ENCODE measurements at regions not wholly inside any gene's neighbourhood (a gene's known extent, or its start where the extent isn't known, plus 50 kb on each side); places are given as distances from the start of the nearest gene placed in this dataset.

DNA sequence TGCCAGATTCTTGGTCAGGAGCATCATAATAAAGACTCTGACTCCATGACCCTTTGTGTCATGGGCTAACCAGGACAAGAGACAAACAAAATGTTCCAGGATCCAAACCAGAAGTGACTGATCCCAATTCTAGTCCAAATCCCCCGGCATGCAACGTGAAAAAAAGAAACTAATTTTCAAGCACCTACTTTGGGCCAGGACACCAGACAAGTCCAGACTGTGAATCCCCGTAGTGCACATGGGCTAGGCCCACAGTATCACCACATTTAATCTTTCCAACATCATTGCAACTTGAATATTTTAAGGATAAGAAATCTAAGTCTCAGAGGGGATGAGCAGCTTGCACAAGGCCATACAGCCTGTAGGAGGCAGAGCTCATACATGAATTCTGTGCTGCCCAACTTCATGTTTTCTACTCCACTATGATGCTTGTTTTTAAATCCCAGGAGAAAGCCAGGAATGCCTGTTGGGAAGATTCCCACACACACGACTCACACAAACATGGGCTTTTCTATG, 365.7 kb downstream of the NPIPA8 start:
- Mint-ChIP-seq H3K27ac (ENCODE audit: low read depth, unreplicated experiment) (no peak overlapping the region), H3K4me3 (ENCODE audit: unreplicated experiment) (no peak overlapping the region), H3K4me1 (ENCODE audit: insufficient read depth, unreplicated experiment) (no peaks in the 10 kb centered on the region), H3K36me3 (ENCODE audit: insufficient read depth, unreplicated experiment) (no peaks in the 10 kb centered on the region), H3K9me3 (ENCODE audit: unreplicated experiment) (peaks cover 21% of the 10 kb centered on the region), H3K27me3 (ENCODE audit: insufficient read depth, unreplicated experiment) (no peaks in the 10 kb centered on the region)
- intact Hi-C loops (cut with micrococcal nuclease) = no loop called here
- TF ChIP-seq, protein P1, sequence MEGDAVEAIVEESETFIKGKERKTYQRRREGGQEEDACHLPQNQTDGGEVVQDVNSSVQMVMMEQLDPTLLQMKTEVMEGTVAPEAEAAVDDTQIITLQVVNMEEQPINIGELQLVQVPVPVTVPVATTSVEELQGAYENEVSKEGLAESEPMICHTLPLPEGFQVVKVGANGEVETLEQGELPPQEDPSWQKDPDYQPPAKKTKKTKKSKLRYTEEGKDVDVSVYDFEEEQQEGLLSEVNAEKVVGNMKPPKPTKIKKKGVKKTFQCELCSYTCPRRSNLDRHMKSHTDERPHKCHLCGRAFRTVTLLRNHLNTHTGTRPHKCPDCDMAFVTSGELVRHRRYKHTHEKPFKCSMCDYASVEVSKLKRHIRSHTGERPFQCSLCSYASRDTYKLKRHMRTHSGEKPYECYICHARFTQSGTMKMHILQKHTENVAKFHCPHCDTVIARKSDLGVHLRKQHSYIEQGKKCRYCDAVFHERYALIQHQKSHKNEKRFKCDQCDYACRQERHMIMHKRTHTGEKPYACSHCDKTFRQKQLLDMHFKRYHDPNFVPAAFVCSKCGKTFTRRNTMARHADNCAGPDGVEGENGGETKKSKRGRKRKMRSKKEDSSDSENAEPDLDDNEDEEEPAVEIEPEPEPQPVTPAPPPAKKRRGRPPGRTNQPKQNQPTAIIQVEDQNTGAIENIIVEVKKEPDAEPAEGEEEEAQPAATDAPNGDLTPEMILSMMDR (IDR thresholded peaks at IDR 0.05; ENCODE audit: unreplicated experiment) = no peak
- no peak for DNase-seq (ENCODE audit: unreplicated experiment)
- ChIA-PET CTCF (interaction anchor here (0.7 kb wide), 1 partner anchor 543 kb away, joined by 5 read pairs; no protein-coding TSS in a partner anchor), POLR2A (no interaction called here)
- no TSS peak for BruUV-seq (replicated peaks)

GRCh38 chr16:17970157-17970765, 366.3 kb downstream of the NPIPA8 start:
- H3K36me3 Mint-ChIP-seq (ENCODE audit: insufficient read depth, unreplicated experiment) = no peaks in the 10 kb centered on the region
- H3K27me3 Mint-ChIP-seq (ENCODE audit: insufficient read depth, unreplicated experiment) = no peaks in the 10 kb centered on the region
- DNase-seq (ENCODE audit: unreplicated experiment) = no peak
- peaks cover 16% of the 10 kb centered on the region for H3K9me3 Mint-ChIP-seq (ENCODE audit: unreplicated experiment)
- BruUV-seq (replicated peaks) = no TSS peak
- intact Hi-C loops (cut with micrococcal nuclease) = no loop called here
- CTCF ChIA-PET = interaction anchor here (0.7 kb wide), 1 partner anchor 542 kb away, joined by 5 read pairs; no protein-coding TSS in a partner anchor
- POLR2A ChIA-PET = no interaction called here
- no peaks in the 10 kb centered on the region for H3K4me1 Mint-ChIP-seq (ENCODE audit: insufficient read depth, unreplicated experiment)
- no peak overlapping the region for H3K27ac Mint-ChIP-seq (ENCODE audit: low read depth, unreplicated experiment)
- TF ChIP-seq, protein P1 (IDR thresholded peaks at IDR 0.05; ENCODE audit: unreplicated experiment) = no peak
- H3K4me3 Mint-ChIP-seq (ENCODE audit: unreplicated experiment) = no peak overlapping the region

DNA sequence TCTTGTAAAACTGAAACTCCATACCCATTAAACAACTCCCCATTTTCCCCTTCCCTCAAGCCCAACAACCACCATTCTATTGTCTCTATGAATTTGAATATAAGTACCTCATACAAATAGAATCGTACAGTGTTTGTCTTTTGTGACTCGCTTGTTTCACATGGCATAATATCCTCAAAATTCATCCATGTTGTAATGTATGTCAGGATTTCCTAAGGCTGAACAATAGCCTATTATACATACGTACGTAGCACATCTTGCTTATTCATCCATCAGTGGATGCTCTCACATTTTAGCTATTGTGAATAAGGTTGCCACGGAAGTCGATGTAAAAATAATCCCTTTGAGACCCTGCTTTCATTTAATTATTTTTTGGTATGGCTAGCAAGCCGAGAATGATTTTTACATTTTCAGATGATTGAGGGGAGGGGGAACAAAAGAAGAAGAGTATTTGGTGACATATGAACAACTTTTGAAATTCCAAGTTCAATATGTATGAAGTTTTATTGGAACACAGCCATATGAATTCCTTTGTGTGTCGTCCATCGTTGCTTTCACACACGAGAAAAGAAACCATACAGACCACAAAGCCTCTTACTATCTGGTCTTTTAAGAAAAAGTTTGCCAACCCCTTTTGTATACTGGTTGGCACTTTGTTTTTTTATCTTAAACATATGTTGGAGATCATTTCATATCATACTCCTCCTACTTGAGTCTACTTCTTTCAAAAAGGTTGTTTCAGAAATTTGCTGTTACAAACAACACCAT, 371.2 kb downstream of the NPIPA8 start:
- TF ChIP-seq, protein P1 (IDR thresholded peaks at IDR 0.05; ENCODE audit: unreplicated experiment) = no peak
- ChIA-PET CTCF (no interaction called here), POLR2A (no interaction called here)
- no peaks in the 10 kb centered on the region for H3K36me3 Mint-ChIP-seq (ENCODE audit: insufficient read depth, unreplicated experiment)
- no peaks in the 10 kb centered on the region for H3K4me1 Mint-ChIP-seq (ENCODE audit: insufficient read depth, unreplicated experiment)
- no TSS peak for BruUV-seq (replicated peaks)
- H3K9me3 Mint-ChIP-seq (ENCODE audit: unreplicated experiment) = peaks cover 23% of the 10 kb centered on the region
- H3K27ac Mint-ChIP-seq (ENCODE audit: low read depth, unreplicated experiment) = no peak overlapping the region
- no peak for DNase-seq (ENCODE audit: unreplicated experiment)
- H3K27me3 Mint-ChIP-seq (ENCODE audit: insufficient read depth, unreplicated experiment) = no peaks in the 10 kb centered on the region
- no peak overlapping the region for H3K4me3 Mint-ChIP-seq (ENCODE audit: unreplicated experiment)
- intact Hi-C loops (cut with micrococcal nuclease) = no loop called here

GRCh38 chr16:17964196-17964595, 372.3 kb downstream of the NPIPA8 start:
- BruUV-seq (replicated peaks) = no TSS peak
- TF ChIP-seq, protein P1 (IDR thresholded peaks at IDR 0.05; ENCODE audit: unreplicated experiment) = no peak
- intact Hi-C loops (cut with micrococcal nuclease) = no loop called here
- POLR2A ChIA-PET = no interaction called here
- Mint-ChIP-seq H3K4me1 (ENCODE audit: insufficient read depth, unreplicated experiment) (no peaks in the 10 kb centered on the region), H3K4me3 (ENCODE audit: unreplicated experiment) (no peak overlapping the region), H3K27me3 (ENCODE audit: insufficient read depth, unreplicated experiment) (no peaks in the 10 kb centered on the region), H3K36me3 (ENCODE audit: insufficient read depth, unreplicated experiment) (no peaks in the 10 kb centered on the region), H3K9me3 (ENCODE audit: unreplicated experiment) (peaks cover 23% of the 10 kb centered on the region), H3K27ac (ENCODE audit: low read depth, unreplicated experiment) (no peak overlapping the region)
- CTCF ChIA-PET = interaction anchor here (0.6 kb wide), 1 partner anchor 1817 kb away, joined by 3 read pairs; no protein-coding TSS in a partner anchor
- DNase-seq (ENCODE audit: unreplicated experiment) = no peak

Data from MCF 10A (cell line).